HTR-8/SVneo (cell line): ENCODE measurements at regions not wholly inside any gene's neighbourhood (a gene's known extent, or its start where the extent isn't known, plus 50 kb on each side); places are given as distances from the start of the nearest gene placed in this dataset.
"Not testable (repeated sequence)": the region's sequence is repeated elsewhere in the genome, so short reads cannot be mapped to it uniquely, and the experiment has no call there.

Experiments
- DNase-seq: peaks from one replicate; pipeline ENCODE4 v3.0.0; 2011; ENCODE audit warnings: low spot score, mixed read lengths; ENCODE audit not compliant: insufficient read length
- FAIRE-seq: peaks from 2 replicates; lab custom pipeline; 2011; peaks lifted over from hg19 to GRCh38; lab: Jason Lieb, UNC

DNA sequence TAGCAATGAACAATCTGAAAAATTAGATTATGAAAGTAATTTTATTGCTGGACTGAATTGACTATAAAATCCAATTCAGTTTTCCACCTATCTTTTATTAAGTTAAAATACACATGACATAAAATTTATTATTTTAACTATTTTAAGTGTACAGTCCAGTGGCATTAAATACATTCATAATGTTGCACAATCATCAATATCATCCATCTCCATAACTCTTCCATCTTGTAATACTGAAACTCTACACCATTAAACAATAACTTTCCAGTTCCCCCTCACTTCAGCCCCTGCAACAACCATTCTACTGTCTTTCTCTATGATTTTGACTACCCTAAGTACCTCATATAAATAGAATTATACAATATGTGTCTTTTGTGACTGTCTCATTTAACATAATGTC, 200.6 kb upstream of the ITGA1 start:
- FAIRE-seq (no peak), DNase-seq (no peak)

- no peak for DNase-seq
- no peak for FAIRE-seq
These were observed 190.1 kb upstream of the ITGA1 start for GRCh38 chr5:52597625-52598024.

- FAIRE-seq, result no peak
- DNase-seq, result no peak
These were observed 188.7 kb upstream of the ITGA1 start for GRCh38 chr5:52598968-52599367.

- FAIRE-seq, result no peak
- no peak for DNase-seq
These were observed 183.8 kb upstream of the ITGA1 start for GRCh38 chr5:52603778-52604554.

DNA sequence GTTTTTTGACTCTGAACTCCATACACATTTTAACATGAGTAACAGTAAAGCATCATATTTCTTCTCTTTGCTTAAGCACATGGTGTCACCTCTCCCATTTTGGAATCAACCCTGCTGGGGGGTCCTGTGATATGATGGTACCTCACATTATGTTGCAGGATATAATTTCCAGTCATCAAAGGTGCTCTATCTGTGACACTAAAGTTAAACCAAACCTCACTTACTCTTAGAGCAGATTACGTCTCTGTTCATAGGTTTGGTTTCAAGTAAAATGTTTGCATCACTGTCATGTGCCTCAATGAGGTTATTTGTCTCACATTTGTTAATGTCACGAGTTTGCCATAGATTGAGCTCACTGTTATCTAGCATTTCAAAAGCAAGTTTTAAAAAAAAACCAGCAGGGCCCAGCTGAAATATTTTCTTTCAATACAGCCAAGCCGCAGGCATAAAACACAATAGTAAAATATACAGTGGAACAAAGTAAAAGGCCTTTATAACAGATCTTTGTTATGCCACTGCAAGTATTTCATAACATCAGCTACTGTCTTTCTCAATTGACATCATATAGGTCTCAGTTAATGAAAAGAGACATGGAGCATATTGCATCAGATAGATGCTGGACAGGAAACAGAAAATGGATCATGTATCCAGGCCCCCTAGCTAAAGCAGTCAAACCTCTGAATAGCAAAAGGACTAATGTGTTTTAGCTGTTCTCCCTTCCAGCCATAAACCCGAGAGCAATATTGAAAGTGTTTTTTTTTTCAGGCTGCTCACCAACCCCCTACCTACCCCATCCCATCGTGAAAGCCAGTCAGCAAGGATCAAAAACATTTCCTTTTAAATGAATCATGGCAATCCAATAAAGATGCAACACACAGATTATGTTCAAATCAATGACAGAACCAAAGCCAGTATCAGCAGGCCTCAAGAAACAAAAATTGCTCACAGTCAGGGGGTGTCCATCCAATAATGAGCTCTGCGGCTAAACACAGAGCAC, 182.1 kb upstream of the ITGA1 start:
- FAIRE-seq, result peak; percentile 54

DNA sequence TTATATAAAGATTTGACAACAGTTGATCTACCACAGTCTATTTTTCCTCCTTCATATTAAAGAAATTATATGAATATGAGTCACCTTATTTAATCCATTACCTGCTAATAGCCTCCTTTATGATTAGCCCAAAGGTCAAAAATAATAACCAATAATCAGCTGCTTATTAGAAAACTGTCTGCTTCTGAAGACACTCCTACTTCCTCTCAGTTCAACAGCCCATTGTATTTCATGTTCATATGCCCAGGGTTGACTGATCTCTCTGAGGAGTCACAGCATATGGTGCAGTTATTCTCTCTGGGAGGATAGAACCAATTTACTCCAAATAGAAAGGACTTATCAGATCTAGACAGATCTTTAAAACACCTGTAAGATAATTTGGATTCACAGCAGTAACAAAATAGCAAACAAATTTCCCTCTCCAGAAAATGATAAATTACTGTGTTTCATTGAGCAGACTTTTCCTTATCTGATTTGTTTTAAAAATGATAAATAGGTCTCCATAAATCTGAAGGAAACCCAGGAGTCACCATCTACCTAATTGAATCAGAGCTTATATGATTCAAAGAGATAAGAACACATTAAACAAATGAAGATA, 180.4 kb upstream of the ITGA1 start:
- FAIRE-seq (peak; percentile 66), DNase-seq (no peak)

More for the DNA sequence above, 182.1 kb upstream of the ITGA1 start:
- DNase-seq, result no peak

GRCh38 chr5:52620315-52620714, 167.4 kb upstream of the ITGA1 start:
- FAIRE-seq (no peak), DNase-seq (no peak)

GRCh38 chr5:52623291-52623690, 164.4 kb upstream of the ITGA1 start:
- DNase-seq (no peak), FAIRE-seq (no peak)

GRCh38 chr5:52624291-52624690, 163.4 kb upstream of the ITGA1 start:
- FAIRE-seq, result no peak
- DNase-seq, result no peak

- no peak for DNase-seq
- no peak for FAIRE-seq
These were observed 161.4 kb upstream of the ITGA1 start for GRCh38 chr5:52626312-52626711.

GRCh38 chr5:52627740-52628139, 160.0 kb upstream of the ITGA1 start:
- no peak for FAIRE-seq

GRCh38 chr5:52632281-52632680, 155.4 kb upstream of the ITGA1 start:
- FAIRE-seq (no peak), DNase-seq (no peak)

More at GRCh38 chr5:52627740-52628139, 160.0 kb upstream of the ITGA1 start:
- no peak for DNase-seq

GRCh38 chr5:52634171-52634570, 153.5 kb upstream of the ITGA1 start:
- DNase-seq, FAIRE-seq: not testable (repeated sequence)

DNA sequence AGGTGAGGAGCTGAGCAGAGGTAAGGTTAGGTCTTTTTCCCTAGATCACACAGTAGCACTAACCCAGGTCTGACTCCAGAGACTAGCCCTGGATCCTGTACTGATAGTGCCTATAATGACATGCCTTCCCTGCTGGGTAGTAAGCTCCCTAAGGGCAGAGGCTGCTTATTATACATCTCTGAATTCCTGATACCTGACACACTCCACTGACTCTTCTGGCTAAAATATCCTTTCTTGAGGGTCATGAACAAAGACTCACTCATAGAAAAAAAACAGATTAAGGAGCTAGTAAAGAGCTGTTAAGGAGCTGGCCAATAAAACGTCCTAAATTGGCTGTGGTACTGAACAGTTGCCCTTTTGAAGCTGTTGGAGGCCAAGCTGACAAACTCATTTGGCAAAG, 149.0 kb upstream of the ITGA1 start:
- DNase-seq, result no peak
- no peak for FAIRE-seq

DNA sequence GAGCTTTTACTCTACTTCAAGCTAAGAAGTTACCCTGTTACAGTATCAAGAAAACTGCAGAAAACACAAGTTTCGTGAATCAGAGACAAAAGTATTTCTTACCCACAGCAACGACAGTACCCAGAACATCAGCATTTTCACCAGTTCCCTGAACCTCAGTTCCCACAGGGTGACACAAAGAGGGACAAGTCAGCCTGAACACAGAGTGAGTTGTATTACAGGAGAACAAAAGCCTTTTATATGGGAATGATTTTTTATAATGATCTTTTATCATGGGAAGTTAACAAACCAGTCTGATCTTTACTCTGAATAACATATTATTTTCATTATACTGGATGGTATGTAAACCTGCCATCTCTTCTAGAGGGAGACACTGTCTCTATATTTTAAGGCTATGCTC, 139.0 kb upstream of the ITGA1 start:
- FAIRE-seq, result no peak
- no peak for DNase-seq

- DNase-seq (no peak), FAIRE-seq (no peak)
These were observed 132.6 kb upstream of the ITGA1 start for GRCh38 chr5:52655163-52655562.

- peak; percentile 6 for DNase-seq
These were observed 131.0 kb upstream of the ITGA1 start for GRCh38 chr5:52656569-52657246.

GRCh38 chr5:52657247-52657645, 130.5 kb upstream of the ITGA1 start:
- FAIRE-seq (no peak), DNase-seq (peak; percentile 44)

More at GRCh38 chr5:52656569-52657246, 131.0 kb upstream of the ITGA1 start:
- FAIRE-seq, result no peak

- DNase-seq (no peak), FAIRE-seq (no peak)
These were observed 129.5 kb upstream of the ITGA1 start for GRCh38 chr5:52658246-52658645.

DNA sequence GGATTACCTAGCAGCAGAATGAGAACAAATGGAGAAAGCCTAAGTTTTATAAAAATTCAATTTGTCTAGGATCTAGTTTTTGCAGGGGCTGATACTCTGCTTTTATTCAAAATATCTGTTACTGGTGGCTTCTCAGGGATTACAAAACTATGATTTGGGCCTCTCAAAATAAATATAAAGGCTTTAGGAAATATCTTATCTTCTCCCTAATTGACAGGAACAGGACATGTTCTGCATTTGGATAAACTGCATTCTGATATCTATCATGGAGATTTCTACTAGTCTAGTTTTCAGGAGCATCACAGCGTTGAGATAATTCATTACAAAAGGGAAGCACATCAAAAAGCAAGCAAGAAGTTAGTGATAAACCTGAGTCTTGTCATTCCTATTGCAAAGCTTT, 127.1 kb upstream of the ITGA1 start:
- FAIRE-seq (no peak), DNase-seq (no peak)
